GM10248 (cell line): ENCODE measurements at regions not wholly inside any gene's neighbourhood (a gene's known extent, or its start where the extent isn't known, plus 50 kb on each side); places are given as distances from the start of the nearest gene placed in this dataset.
"Not testable (repeated sequence)": the region's sequence is repeated elsewhere in the genome, so short reads cannot be mapped to it uniquely, and the experiment has no call there.

ENCODE experiments used
- CTCF ChIA-PET: fragments of 300-600 bp; sonication (Branson Sonifier 250); formaldehyde crosslinking; extraction: SDS; loops from one replicate; lab custom pipeline; 2021; ENCODE audit warnings: antibody characterized with exemption; lab: Yijun Ruan, JAX
- POLR2A ChIA-PET: fragments of 350-650 bp; sonication (Branson Sonifier 250); formaldehyde crosslinking; extraction: SDS; loops from one replicate; lab custom pipeline; 2020; ENCODE audit warnings: antibody characterized with exemption; lab: Yijun Ruan, JAX
- DNase-seq: peaks from one replicate; pipeline ENCODE4 v3.0.0; 2012; ENCODE audit errors: extremely low spot score
- CTCF ChIP-seq: IDR thresholded peaks from 2 replicates; pipeline ENCODE4 v1.5.1; 2012; ENCODE audit warnings: mild to moderate bottlenecking, low read depth; ENCODE audit errors: extremely low read depth, missing control alignments, control extremely low read depth

- TF ChIP-seq CTCF, result no peak
- POLR2A ChIA-PET, result no interaction called here
- CTCF ChIA-PET, result interaction anchor here (1.2 kb wide), 1 partner anchor 52 kb away, joined by 3 read pairs; no protein-coding TSS in a partner anchor
- no peak for DNase-seq
Measured at GRCh38 chr9:106177216-106177615, 482.9 kb downstream of the TMEM38B start.

- CTCF ChIA-PET, result no interaction called here
- TF ChIP-seq CTCF, result no peak
- no peak for DNase-seq
- POLR2A ChIA-PET, result no interaction called here
Measured at GRCh38 chr9:106179191-106179590, 484.9 kb downstream of the TMEM38B start.

- CTCF ChIA-PET, POLR2A ChIA-PET, DNase-seq: not testable (repeated sequence)
Measured at GRCh38 chr9:106203815-106204516, 509.6 kb downstream of the TMEM38B start.

- TF ChIP-seq CTCF, result no peak
- ChIA-PET CTCF (no interaction called here), POLR2A (no interaction called here)
- no peak for DNase-seq
Measured at GRCh38 chr9:106207298-106207697, 513.0 kb downstream of the TMEM38B start.

- CTCF ChIA-PET, result interaction anchor here (0.6 kb wide), 1 partner anchor 9 kb away, joined by 3 read pairs; no protein-coding TSS in a partner anchor
- POLR2A ChIA-PET, result no interaction called here
- no peak for TF ChIP-seq CTCF
- DNase-seq, result no peak
Measured at GRCh38 chr9:106218427-106218826, 524.1 kb downstream of the TMEM38B start.

GRCh38 chr9:106218854-106219253 lies 524.5 kb downstream of the TMEM38B start:
- no peak for TF ChIP-seq CTCF
- ChIA-PET CTCF (interaction anchor here (0.6 kb wide), 1 partner anchor 8 kb away, joined by 3 read pairs; no protein-coding TSS in a partner anchor), POLR2A (no interaction called here)
- DNase-seq, result no peak

- TF ChIP-seq CTCF, result no peak
- POLR2A ChIA-PET, result no interaction called here
- no peak for DNase-seq
- CTCF ChIA-PET, result no interaction called here
Measured at GRCh38 chr9:106220415-106220814, 526.1 kb downstream of the TMEM38B start.
